MM.1S (cell line): ENCODE measurements at regions not wholly inside any gene's neighbourhood (a gene's known extent, or its start where the extent isn't known, plus 50 kb on each side); places are given as distances from the start of the nearest gene placed in this dataset.
"Not testable (repeated sequence)": the region's sequence is repeated elsewhere in the genome, so short reads cannot be mapped to it uniquely, and the experiment has no call there.

Experiments used
- DNase-seq: peaks from one replicate; pipeline ENCODE4 v3.0.0-alpha.2; 2015
- H2AFZ ChIP-seq: fragments of 300-600 bp; sonication (generic); 2 replicates; pipeline ENCODE4 v1.6.0; 2016; ENCODE audit warnings: antibody characterized with exemption, low read length
- H3F3A ChIP-seq: fragments of 300-600 bp; sonication (generic); 2 replicates; pipeline ENCODE4 v1.6.1; 2016; ENCODE audit warnings: mild to moderate bottlenecking, antibody characterized with exemption, low read length, moderate library complexity, mixed read lengths; ENCODE audit not compliant: insufficient read depth
- H3K27ac ChIP-seq: fragments of 300-600 bp; sonication (generic); 2 replicates; pipeline ENCODE4 v1.5.1; 2016; ENCODE audit warnings: mild to moderate bottlenecking, low read length
- H3K27me3 ChIP-seq: fragments of 300-600 bp; sonication (generic); replicated peaks from 2 replicates; pipeline ENCODE4 v1.6.0; 2016; ENCODE audit warnings: low read length; ENCODE audit not compliant: insufficient read depth
- H3K36me3 ChIP-seq: fragments of 300-600 bp; sonication (generic); replicated peaks from 2 replicates; pipeline ENCODE4 v1.6.1; 2016; ENCODE audit warnings: mild to moderate bottlenecking, low read length, mixed read lengths; ENCODE audit not compliant: insufficient read depth
- H3K4me1 ChIP-seq: fragments of 300-600 bp; sonication (generic); 2 replicates; pipeline ENCODE4 v1.6.1; 2016; ENCODE audit warnings: low read length, mixed read lengths
- H3K4me2 ChIP-seq: fragments of 300-600 bp; sonication (generic); 2 replicates; pipeline ENCODE4 v1.6.0; 2016; ENCODE audit warnings: low read depth, low read length
- H3K4me3 ChIP-seq: fragments of 300-600 bp; sonication (generic); 2 replicates; pipeline ENCODE4 v1.5.1; 2016; ENCODE audit warnings: low read length, mixed read lengths
- H3K79me2 ChIP-seq: fragments of 300-600 bp; sonication (generic); 2 replicates; pipeline ENCODE4 v1.6.1; 2016; ENCODE audit warnings: mixed run types, low read length, mixed read lengths
- H3K9ac ChIP-seq: fragments of 300-600 bp; sonication (generic); 2 replicates; pipeline ENCODE4 v1.6.1; 2016; ENCODE audit warnings: low read length, mixed read lengths
- H3K9me2 ChIP-seq: fragments of 300-600 bp; sonication (generic); replicated peaks from 2 replicates; pipeline ENCODE4 v1.6.1; 2016; ENCODE audit warnings: mild to moderate bottlenecking, low read length, mixed read lengths; ENCODE audit not compliant: insufficient read depth
- H3K9me3 ChIP-seq: fragments of 300-600 bp; sonication (generic); replicated peaks from 2 replicates; pipeline ENCODE4 v1.6.1; 2016; ENCODE audit warnings: mild to moderate bottlenecking, low read length, mixed read lengths; ENCODE audit not compliant: insufficient read depth
- H4K20me1 ChIP-seq: fragments of 300-600 bp; sonication (generic); 2 replicates; pipeline ENCODE4 v1.6.1; 2016; ENCODE audit warnings: mild to moderate bottlenecking, low read length, moderate library complexity, mixed read lengths; ENCODE audit not compliant: insufficient read depth
- EZH2 ChIP-seq: fragments of 300-600 bp; sonication (generic); optimal IDR thresholded peaks from 2 replicates; pipeline ENCODE3; 2017; ENCODE audit warnings: low read depth, mild to moderate bottlenecking, antibody characterized with exemption, low read length, mixed read lengths
- EZH2phosphoT487 ChIP-seq: fragments of 300-600 bp; sonication (generic); IDR thresholded peaks from 2 replicates; pipeline ENCODE4 v1.6.1; 2018; ENCODE audit warnings: antibody characterized with exemption, low read length
- TF ChIP-seq, protein P1 (sequence below): fragments of 300-600 bp; sonication (generic); IDR thresholded peaks from 2 replicates; pipeline ENCODE4 v1.5.1; 2016; ENCODE audit warnings: antibody characterized with exemption, low read length, mixed read lengths

DNA sequence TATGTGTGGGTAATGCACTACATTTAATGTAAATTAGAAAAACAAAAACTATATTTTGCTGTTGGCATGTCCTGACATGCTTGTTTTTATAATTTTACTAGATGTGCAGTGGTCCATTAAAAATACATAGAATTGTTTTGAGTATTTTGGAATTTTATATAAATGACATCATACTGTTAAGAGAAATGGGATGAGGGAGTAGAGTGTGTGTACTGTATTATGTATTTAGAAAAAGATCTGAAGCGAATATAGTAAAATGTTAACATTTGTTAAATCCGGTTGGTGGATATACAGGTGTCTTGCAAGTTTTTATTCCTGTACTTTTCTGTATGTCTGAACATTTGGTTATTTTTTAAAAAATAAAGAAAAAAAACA is 288.4 kb upstream of the SATB1 start:
- H3K4me2 ChIP-seq: no peak overlapping the region
- H3K9ac ChIP-seq: no peak overlapping the region
- TF ChIP-seq EZH2phosphoT487: no peak
- TF ChIP-seq EZH2: no peak
- TF ChIP-seq, protein P1, sequence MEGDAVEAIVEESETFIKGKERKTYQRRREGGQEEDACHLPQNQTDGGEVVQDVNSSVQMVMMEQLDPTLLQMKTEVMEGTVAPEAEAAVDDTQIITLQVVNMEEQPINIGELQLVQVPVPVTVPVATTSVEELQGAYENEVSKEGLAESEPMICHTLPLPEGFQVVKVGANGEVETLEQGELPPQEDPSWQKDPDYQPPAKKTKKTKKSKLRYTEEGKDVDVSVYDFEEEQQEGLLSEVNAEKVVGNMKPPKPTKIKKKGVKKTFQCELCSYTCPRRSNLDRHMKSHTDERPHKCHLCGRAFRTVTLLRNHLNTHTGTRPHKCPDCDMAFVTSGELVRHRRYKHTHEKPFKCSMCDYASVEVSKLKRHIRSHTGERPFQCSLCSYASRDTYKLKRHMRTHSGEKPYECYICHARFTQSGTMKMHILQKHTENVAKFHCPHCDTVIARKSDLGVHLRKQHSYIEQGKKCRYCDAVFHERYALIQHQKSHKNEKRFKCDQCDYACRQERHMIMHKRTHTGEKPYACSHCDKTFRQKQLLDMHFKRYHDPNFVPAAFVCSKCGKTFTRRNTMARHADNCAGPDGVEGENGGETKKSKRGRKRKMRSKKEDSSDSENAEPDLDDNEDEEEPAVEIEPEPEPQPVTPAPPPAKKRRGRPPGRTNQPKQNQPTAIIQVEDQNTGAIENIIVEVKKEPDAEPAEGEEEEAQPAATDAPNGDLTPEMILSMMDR: no peak
- H3K79me2 ChIP-seq: no peaks in the 10 kb centered on the region
- DNase-seq: no peak
- no peaks in the 10 kb centered on the region for H3F3A ChIP-seq
- no peaks in the 10 kb centered on the region for H4K20me1 ChIP-seq
- no peaks in the 10 kb centered on the region for H3K27me3 ChIP-seq
- H3K9me3 ChIP-seq: no peaks in the 10 kb centered on the region
- no peak overlapping the region for H3K27ac ChIP-seq
- H2AFZ ChIP-seq: no peak overlapping the region
- no peak overlapping the region for H3K4me3 ChIP-seq
- H3K4me1 ChIP-seq: no peaks in the 10 kb centered on the region
- no peaks in the 10 kb centered on the region for H3K36me3 ChIP-seq
- H3K9me2 ChIP-seq: no peaks in the 10 kb centered on the region

DNA sequence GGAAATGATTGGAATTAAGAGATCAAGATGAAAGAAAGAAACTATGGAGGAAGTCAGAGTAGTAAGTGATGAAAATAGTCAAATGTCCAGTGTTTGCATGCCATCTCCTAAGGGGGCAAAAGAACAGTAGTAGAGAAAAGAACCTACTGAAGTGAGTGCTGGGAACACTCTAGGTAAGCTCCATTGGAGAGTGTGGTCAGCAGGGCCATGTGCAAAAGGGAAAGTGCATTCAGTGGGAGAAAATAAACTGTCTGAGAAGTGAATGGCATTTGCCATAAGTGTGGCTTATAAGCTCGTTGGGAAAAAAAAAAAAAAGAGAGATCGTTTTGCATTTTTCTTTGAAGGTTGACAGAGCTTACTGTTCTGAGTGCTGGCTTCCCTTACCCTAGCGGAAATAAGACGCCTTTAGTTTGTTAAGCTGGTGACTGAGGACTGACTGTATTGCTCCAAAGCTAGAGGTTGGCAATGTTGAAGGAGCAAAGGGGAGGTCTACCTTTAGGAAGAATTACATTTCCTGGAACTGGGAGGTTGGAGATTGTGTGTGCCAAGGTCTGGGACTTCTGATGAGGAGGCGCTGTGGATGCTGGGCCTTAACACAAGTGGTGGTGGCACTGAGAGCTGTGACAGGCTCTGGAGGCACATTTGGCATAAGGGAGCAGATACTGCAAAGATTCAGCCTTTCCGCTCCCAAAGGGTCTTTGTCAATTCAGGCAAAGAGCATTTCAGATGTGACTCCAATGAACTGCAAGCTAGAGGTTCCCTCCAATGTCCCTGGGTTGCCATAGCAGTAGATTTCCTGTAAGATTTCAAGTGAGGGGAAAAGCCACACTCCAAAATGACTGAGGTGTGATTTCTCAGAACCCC is 287.8 kb upstream of the SATB1 start:
- Histone ChIP-seq H3K27ac (no peak overlapping the region), H3K9me3 (no peaks in the 10 kb centered on the region), H2AFZ (no peak overlapping the region), H3K4me2 (no peak overlapping the region), H4K20me1 (no peaks in the 10 kb centered on the region), H3K9me2 (no peaks in the 10 kb centered on the region), H3K4me3 (no peak overlapping the region), H3K27me3 (no peaks in the 10 kb centered on the region), H3K36me3 (no peaks in the 10 kb centered on the region), H3K4me1 (no peaks in the 10 kb centered on the region), H3K9ac (no peak overlapping the region), H3F3A (no peaks in the 10 kb centered on the region), H3K79me2 (no peaks in the 10 kb centered on the region)
- DNase-seq: no peak
- TF ChIP-seq EZH2 (no peak), EZH2phosphoT487 (no peak)

DNA sequence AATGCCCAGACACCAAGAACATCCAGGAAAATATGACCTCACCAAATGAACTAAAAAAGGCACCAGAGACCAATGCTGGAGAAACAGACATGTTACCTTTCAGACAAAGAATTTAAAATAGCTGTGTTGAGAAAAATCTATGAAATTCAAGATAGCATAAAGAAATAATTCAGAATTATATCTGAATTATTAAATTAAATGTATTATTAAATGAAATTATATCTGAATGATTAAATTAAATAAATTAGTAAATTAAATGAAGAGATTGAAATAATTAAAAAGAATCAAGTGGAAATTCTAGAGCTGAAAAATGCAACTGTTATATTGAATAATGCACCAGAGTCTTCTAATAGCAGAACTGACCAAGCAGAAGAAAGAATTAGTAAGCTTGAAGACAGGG is 279.2 kb upstream of the SATB1 start:
- Histone ChIP-seq H3K9me3 (0 out of 2 replicates have a peak, but pooled peaks cover 4% of the 10 kb centered on the region), H3K4me1 (no peaks in the 10 kb centered on the region), H3F3A (no peaks in the 10 kb centered on the region), H3K27ac (no peak overlapping the region), H4K20me1 (no peaks in the 10 kb centered on the region), H3K4me3 (no peak overlapping the region), H3K79me2 (no peaks in the 10 kb centered on the region), H3K27me3 (no peaks in the 10 kb centered on the region), H2AFZ (no peak overlapping the region), H3K9me2 (no peaks in the 10 kb centered on the region), H3K9ac (no peak overlapping the region), H3K36me3 (no peaks in the 10 kb centered on the region), H3K4me2 (no peak overlapping the region)
- DNase-seq: no peak
- TF ChIP-seq, protein P1: no peak
- TF ChIP-seq EZH2 (no peak), EZH2phosphoT487 (no peak)

DNA sequence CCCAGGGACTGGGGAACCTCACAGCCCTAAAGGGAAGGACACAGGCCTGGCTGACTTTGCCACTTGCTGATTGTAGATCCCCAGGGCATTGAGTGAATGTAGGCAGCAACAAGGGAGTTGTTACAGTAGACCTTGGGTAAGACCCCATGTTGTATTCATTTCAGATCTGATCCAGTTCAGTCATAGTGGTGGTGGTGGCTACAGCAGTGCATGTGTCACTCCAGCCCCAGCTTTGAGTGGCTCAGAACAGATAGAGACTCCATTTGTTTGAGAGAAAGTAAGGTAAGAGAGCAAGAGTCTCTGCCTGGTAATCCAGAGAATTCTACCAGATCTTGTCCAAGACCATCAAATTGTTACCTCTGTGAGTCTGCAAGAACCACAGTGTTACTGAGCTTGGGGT is 278.7 kb upstream of the SATB1 start:
- H3K27ac ChIP-seq: no peak overlapping the region
- H3K79me2 ChIP-seq: no peaks in the 10 kb centered on the region
- H3K4me1 ChIP-seq: no peaks in the 10 kb centered on the region
- no peak for DNase-seq
- H3K9me3 ChIP-seq: 0 out of 2 replicates have a peak, but pooled peaks cover 4% of the 10 kb centered on the region
- H3K4me3 ChIP-seq: no peak overlapping the region
- H3K4me2 ChIP-seq: no peak overlapping the region
- no peaks in the 10 kb centered on the region for H3F3A ChIP-seq
- no peaks in the 10 kb centered on the region for H3K9me2 ChIP-seq
- no peak overlapping the region for H2AFZ ChIP-seq
- H3K27me3 ChIP-seq: no peaks in the 10 kb centered on the region
- H3K9ac ChIP-seq: no peak overlapping the region
- TF ChIP-seq EZH2 (no peak), EZH2phosphoT487 (no peak)
- TF ChIP-seq, protein P1: no peak
- H4K20me1 ChIP-seq: no peaks in the 10 kb centered on the region
- no peaks in the 10 kb centered on the region for H3K36me3 ChIP-seq

DNA sequence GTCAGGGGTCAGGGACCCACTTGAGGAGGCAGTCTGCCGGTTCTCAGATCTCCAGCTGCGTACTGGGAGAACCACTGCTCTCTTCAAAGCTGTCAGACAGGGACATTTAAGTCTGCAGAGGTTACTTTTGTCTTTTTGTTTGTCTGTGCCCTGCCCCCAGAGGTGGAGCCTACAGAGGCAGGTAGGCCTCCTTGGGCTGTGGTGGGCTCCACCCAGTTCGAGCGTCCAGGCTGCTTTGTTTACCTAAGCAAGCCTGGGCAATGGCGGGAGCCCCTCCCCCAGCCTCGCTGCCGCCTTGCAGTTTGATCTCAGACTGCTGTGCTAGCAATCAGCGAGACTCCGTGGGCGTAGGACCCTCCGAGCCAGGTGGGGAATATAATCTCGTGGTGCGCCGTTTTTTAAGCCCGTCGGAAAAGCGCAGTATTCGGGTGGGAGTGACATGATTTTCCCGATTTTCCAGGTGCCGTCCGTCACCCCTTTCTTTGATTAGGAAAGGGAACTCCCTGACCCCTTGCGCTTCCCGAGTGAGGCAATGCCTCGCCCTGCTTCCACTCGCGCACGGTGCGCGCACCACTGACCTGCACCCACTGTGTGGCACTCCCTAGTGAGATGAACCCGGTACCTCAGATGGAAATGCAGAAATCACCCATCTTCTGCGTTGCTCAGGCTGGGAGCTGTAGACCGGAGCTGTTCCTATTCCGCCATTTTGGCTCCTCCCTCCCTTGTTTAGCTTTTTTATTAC is 268.6 kb upstream of the SATB1 start:
- not testable (repeated sequence) for H3K79me2 ChIP-seq, H3K27ac ChIP-seq, H3K9ac ChIP-seq, H3K9me3 ChIP-seq, H2AFZ ChIP-seq, H3K27me3 ChIP-seq, H3K4me1 ChIP-seq, H3F3A ChIP-seq, H3K4me3 ChIP-seq, H3K4me2 ChIP-seq, H4K20me1 ChIP-seq, H3K36me3 ChIP-seq, DNase-seq, H3K9me2 ChIP-seq
